ENCODE measurements at regions not wholly inside any gene's neighbourhood (a gene's known extent, or its start where the extent isn't known, plus 50 kb on each side); places are given as distances from the start of the nearest gene placed in this dataset.
A peak's percentile ranks its signal among the peaks of the same experiment; 100 is the strongest.
"Not testable (repeated sequence)": the region's sequence is repeated elsewhere in the genome, so short reads cannot be mapped to it uniquely, and the experiment has no call there.

DNA sequence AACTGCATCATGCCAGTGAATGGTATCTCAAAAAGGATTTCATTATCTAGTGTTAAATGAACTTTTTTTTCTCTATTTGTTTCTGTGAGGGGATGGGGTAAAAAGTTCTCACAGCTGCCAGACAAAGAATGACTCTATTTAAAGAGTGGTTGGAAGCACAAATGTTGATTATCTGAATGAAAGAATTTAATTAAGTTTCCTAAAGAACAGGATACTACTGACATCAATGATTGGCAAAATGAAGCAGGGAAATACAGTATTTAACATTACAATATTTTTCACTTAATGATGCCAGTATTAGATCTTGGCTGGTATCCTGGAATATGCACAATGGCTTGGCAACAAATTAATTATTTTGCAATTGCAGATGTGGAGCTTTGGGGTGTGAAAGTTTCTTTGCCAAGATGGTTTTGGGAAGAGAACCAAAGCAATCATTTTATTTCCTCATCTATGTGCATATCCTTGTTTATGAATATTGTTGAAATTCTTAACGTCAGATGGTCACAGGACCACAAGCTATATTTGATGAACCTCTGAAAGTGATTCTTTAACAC is 336.8 kb downstream of the ARL4A start:
- no peak overlapping the region for H3K4me3 ChIP-seq (ENCODE audit: low read depth, low read length)
- DNase-seq (ENCODE audit: low read depth), result peak; percentile 89
- TF ChIP-seq, protein P1, sequence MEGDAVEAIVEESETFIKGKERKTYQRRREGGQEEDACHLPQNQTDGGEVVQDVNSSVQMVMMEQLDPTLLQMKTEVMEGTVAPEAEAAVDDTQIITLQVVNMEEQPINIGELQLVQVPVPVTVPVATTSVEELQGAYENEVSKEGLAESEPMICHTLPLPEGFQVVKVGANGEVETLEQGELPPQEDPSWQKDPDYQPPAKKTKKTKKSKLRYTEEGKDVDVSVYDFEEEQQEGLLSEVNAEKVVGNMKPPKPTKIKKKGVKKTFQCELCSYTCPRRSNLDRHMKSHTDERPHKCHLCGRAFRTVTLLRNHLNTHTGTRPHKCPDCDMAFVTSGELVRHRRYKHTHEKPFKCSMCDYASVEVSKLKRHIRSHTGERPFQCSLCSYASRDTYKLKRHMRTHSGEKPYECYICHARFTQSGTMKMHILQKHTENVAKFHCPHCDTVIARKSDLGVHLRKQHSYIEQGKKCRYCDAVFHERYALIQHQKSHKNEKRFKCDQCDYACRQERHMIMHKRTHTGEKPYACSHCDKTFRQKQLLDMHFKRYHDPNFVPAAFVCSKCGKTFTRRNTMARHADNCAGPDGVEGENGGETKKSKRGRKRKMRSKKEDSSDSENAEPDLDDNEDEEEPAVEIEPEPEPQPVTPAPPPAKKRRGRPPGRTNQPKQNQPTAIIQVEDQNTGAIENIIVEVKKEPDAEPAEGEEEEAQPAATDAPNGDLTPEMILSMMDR (IDR thresholded peaks at IDR 0.05; ENCODE audit: insufficient read depth, low read length), result no peak

DNA sequence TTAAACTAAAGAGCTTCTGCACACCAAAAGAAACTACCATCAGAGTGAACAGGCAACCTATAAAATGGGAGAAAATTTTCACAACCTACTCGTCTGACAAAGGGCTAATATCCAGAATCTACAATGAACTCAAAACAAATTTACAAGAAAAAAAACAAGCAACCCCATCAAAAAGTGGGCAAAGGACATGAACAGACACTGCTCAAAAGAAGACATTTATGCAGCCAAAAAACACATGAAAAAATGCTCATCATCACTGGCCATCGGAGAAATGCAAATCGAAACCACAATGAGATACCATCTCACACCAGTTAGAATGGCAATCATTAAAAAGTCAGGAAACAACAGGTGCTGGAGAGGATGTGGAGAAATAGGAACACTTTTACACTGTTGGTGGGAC is 337.6 kb downstream of the ARL4A start:
- not testable (repeated sequence) for H3K4me3 ChIP-seq (ENCODE audit: low read depth, low read length); DNase-seq (ENCODE audit: low read depth)

DNA sequence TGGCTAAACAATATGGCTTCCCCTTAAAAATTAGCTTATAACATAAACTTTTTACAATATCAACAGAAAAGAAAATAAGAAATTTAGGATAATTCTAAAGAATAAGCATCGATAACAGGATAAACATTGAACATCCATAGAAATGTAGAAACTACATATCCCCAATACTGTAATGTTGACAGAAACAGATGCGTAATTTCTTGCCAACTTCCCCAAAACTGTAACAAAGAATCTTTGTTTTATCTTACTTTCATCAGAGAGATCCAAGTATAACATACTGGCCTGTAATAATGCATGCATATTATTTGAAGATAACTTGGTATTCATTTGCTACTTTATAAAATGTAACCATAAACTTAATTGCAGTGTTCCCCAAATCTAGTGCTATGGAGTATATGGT is 339.9 kb downstream of the ARL4A start:
- TF ChIP-seq, protein P1 (IDR thresholded peaks at IDR 0.05; ENCODE audit: insufficient read depth, low read length), result no peak
- no peak overlapping the region for H3K4me3 ChIP-seq (ENCODE audit: low read depth, low read length)
- no peak for DNase-seq (ENCODE audit: low read depth)

DNA sequence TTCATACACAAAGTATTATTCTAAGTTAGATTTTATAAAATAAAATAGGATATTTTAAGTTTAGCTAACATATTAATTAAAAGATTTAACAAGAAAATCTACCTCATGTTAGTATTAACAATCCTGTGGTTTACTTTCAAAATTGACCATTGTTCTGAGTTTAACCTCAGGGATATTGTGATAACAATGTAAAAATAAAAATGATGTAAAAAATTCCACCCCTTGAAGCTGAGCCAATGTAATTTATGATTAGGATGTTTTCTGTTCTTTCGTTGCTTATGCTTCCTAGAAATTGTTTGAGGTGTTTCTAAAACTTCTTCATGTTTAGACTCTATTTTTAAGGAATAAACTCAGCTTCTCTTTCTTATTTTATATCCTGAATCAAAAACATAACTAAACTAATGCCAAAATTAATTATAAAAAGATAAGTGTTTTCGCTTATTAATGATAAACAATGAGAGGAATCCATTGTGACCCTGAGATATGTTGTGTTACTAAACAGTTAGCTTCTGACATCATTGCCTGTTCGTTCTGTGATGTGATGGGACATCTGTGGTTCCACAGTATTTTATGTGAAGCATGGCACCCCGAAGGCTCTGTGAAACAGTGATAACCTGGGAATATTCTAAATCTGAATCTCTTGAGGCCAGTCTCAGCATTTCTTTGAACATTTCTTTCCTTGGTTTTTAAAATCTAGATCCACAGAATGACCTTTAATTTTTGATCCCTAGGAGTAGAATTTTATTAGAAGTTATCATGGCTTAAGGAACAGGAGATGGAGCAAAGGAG is 340.8 kb downstream of the ARL4A start:
- DNase-seq (ENCODE audit: low read depth), result peak; percentile 62
- TF ChIP-seq, protein P1 (IDR thresholded peaks at IDR 0.05; ENCODE audit: insufficient read depth, low read length), result no peak
- H3K4me3 ChIP-seq (ENCODE audit: low read depth, low read length), result no peak overlapping the region

DNA sequence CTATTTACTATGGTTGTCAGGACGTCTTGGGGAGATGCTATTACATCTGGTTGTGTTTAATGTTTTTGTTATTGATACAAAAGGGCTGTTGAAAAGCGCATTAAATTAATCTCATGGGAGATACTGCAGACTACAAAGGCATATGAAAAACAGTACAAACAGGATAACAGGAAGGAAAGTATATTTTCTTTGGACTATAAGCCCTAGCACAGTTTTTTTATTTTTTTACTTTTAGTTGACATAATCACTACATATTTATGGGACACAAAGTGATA is 341.3 kb downstream of the ARL4A start:
- H3K4me3 ChIP-seq (ENCODE audit: low read depth, low read length), result no peak overlapping the region
- TF ChIP-seq, protein P1 (IDR thresholded peaks at IDR 0.05; ENCODE audit: insufficient read depth, low read length), result no peak
- no peak for DNase-seq (ENCODE audit: low read depth)

DNA sequence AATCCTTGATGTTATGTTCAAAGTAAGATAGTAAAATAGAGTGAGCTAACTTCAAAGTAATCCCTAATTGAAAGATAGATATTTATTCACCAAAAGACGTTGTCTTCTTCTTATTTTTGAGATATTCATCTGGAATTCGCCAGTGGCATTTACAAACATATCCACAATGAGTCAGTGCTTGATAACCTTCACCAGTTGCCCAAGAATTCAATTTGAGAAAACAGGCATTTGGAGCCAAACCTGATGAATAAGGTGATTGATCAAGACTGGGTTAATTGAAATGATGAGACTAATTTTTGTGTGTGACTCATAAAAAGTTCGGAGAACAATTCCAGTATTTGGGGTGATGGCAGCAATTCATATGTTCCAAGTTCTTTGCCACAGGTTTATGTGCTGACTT is 344.0 kb downstream of the ARL4A start:
- H3K4me3 ChIP-seq (ENCODE audit: low read depth, low read length), result no peak overlapping the region
- no peak for DNase-seq (ENCODE audit: low read depth)

DNA sequence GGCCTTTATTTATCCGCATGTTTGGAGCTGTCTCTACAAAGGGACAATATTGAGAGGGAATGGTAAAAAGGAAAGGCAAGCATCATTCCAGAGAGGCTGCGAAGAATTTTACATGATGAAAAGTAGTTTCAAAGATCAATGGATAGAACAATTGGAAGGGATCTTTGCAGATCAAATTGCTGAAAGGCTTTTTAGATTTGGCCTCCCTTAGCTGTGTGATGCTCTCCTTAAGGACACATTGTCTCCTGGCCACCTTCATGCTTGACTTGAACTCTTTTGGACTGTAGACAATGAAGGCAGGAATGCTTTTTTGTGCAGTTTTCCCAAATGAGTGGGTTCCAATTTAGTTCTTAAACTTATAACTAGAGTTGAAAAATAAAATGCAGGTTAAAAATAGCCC is 344.7 kb downstream of the ARL4A start:
- DNase-seq (ENCODE audit: low read depth), result no peak
- TF ChIP-seq, protein P1 (IDR thresholded peaks at IDR 0.05; ENCODE audit: insufficient read depth, low read length), result no peak
- H3K4me3 ChIP-seq (ENCODE audit: low read depth, low read length), result no peak overlapping the region

More for the DNA sequence above, 344.0 kb downstream of the ARL4A start:
- TF ChIP-seq, protein P1 (IDR thresholded peaks at IDR 0.05; ENCODE audit: insufficient read depth, low read length), result no peak
